ENCODE measurements at regions not wholly inside any gene's neighbourhood (a gene's known extent, or its start where the extent isn't known, plus 50 kb on each side); places are given as distances from the start of the nearest gene placed in this dataset.

GRCh38 chr2:228269351-228269750 lies 87.9 kb upstream of the SPHKAP start:
- TF ChIP-seq CTCF (IDR thresholded peaks at IDR 0.05; ENCODE audit: low read depth, low read length): no peak
- Histone ChIP-seq H3K9me3 (no peaks in the 10 kb centered on the region), H3K4me1 (no peaks in the 10 kb centered on the region), H3K36me3 (no peaks in the 10 kb centered on the region), H3K4me3 (ENCODE audit: low read depth, low read length) (no peak overlapping the region), H3K27me3 (no peaks in the 10 kb centered on the region)
- no peak for DNase-seq

DNA sequence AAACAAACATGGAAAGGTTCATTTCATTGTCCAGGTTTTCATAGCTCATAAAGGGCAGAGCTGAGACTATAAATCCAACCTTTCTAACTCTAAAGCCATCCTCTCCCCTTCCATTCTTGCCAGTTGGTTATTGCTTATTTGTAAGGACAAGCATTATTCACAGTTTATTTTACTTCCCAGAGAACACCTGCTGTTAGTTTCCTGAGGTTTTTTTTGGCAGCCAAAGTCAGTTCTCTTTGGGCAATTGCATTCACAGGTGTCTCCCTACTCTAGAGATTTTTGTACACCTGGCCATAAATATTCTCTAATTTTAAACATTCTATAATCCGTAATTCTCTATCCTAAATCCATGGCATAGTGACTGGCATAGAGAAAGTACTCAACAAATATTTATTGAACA lies 87.3 kb upstream of the SPHKAP start:
- Histone ChIP-seq H3K9me3 (no peaks in the 10 kb centered on the region), H3K4me1 (no peaks in the 10 kb centered on the region), H3K27me3 (no peaks in the 10 kb centered on the region), H3K36me3 (no peaks in the 10 kb centered on the region), H3K4me3 (ENCODE audit: low read depth, low read length) (no peak overlapping the region)
- no peak for TF ChIP-seq CTCF (IDR thresholded peaks at IDR 0.05; ENCODE audit: low read depth, low read length)
- DNase-seq: no peak

- H3K36me3 ChIP-seq: no peaks in the 10 kb centered on the region
- no peaks in the 10 kb centered on the region for H3K27me3 ChIP-seq
- H3K4me3 ChIP-seq (ENCODE audit: low read depth, low read length): no peak overlapping the region
- TF ChIP-seq CTCF (IDR thresholded peaks at IDR 0.05; ENCODE audit: low read depth, low read length): no peak
- no peaks in the 10 kb centered on the region for H3K4me1 ChIP-seq
- no peaks in the 10 kb centered on the region for H3K9me3 ChIP-seq
- DNase-seq: no peak
Measured at GRCh38 chr2:228268301-228268700, 86.8 kb upstream of the SPHKAP start.

DNA sequence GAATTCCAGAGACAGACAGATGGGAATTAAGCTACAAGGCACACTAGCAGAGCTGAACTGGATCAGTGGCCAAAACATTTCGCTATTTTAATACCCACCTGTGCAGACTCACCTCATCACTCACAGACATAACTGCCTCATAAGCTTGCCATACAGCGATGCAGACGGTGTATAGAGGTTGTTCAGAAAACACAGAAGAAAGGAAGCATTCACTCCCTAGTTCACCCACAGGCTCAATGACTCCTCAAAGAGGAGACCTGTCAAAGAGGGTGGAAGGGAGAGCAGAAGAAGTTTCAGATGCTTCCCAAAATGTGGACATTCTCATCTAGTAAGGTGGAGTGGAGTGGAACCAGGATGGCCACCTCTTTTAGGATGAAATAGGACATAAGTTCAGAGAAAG lies 81.7 kb upstream of the SPHKAP start:
- DNase-seq: no peak
- TF ChIP-seq CTCF (IDR thresholded peaks at IDR 0.05; ENCODE audit: low read depth, low read length): no peak
- Histone ChIP-seq H3K36me3 (no peaks in the 10 kb centered on the region), H3K4me3 (ENCODE audit: low read depth, low read length) (no peak overlapping the region), H3K9me3 (no peaks in the 10 kb centered on the region), H3K27me3 (no peaks in the 10 kb centered on the region), H3K4me1 (no peaks in the 10 kb centered on the region)

DNA sequence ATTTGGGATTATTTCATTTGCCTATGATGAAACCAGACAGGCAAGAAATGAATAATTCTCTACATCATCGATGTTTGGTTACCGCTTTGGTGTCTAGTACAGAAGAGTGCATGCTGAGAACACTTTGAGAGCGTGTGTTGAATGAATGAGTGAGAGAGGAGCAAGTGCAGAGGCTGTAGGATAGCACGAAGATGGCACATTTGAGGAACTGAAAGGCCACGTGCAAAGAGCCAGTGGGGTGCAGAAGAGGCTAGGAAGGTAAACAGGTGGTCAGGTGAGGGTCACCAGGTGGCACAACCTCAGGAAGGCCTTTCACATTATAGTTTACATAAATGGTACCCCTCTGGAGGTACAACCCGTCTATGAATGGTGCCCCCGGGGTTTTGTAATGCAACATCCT lies 80.1 kb upstream of the SPHKAP start:
- Histone ChIP-seq H3K9me3 (no peaks in the 10 kb centered on the region), H3K36me3 (no peaks in the 10 kb centered on the region), H3K27me3 (no peaks in the 10 kb centered on the region), H3K4me1 (no peaks in the 10 kb centered on the region), H3K4me3 (ENCODE audit: low read depth, low read length) (no peak overlapping the region)
- DNase-seq: no peak
- TF ChIP-seq CTCF (IDR thresholded peaks at IDR 0.05; ENCODE audit: low read depth, low read length): no peak

DNA sequence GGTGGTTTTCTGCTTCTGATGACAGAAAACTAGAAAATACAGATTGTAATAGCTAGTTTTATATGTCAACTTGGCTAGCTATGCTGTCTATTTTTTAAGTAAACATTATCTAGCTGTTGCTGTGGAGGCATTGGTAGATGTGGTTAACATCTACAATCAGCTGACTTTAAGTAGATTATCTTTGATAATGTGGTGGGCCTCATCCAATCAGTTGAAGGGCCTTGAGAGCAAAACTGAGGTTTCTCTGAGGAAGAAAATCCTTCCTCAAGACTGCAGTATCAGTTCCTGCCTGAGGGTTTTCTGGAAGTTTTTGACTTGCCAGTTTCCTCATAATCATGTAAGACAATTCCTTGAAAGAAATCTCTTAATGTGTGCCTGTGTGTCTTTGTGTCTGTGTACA lies 75.9 kb upstream of the SPHKAP start:
- H3K9me3 ChIP-seq: no peaks in the 10 kb centered on the region
- TF ChIP-seq CTCF (IDR thresholded peaks at IDR 0.05; ENCODE audit: low read depth, low read length): no peak
- H3K27me3 ChIP-seq: no peaks in the 10 kb centered on the region
- no peaks in the 10 kb centered on the region for H3K36me3 ChIP-seq
- H3K4me1 ChIP-seq: no peaks in the 10 kb centered on the region
- H3K4me3 ChIP-seq (ENCODE audit: low read depth, low read length): no peak overlapping the region
- no peak for DNase-seq
